AG04450 (cell line): ENCODE measurements at regions not wholly inside any gene's neighbourhood (a gene's known extent, or its start where the extent isn't known, plus 50 kb on each side); places are given as distances from the start of the nearest gene placed in this dataset. TPM values are rescaled to one million over a fixed set of nuclear protein-coding genes. Genes with fewer than 3 reads are reported as not detected.

ENCODE experiments used
- small RNA-seq: library from RNA; depleted of rRNA; stranded (forward); fragments of <200 nt; gene quantifications from one replicate; pipeline ENCODE3, GENCODE V24; 2012; ENCODE audit warnings: low read depth; ENCODE audit not compliant: insufficient read length

Small RNA genes in the stretch of these regions (small RNA-seq; reads per million reads assigned to genes)
- not detected for gene RNU6-403P
